Heart left ventricle (tissue), 13 donors: ENCODE measurements at regions not wholly inside any gene's neighbourhood (a gene's known extent, or its start where the extent isn't known, plus 50 kb on each side); places are given as distances from the start of the nearest gene placed in this dataset.

Source experiments
- CTCF ChIP-seq, 12 donors: fragments of 200-600 bp; sonication (generic) in 4 of 12; IDR thresholded peaks; one replicate each; pipeline versions ENCODE4 v1.5.0 to v1.8.0; 2018 to 2022; ENCODE audit warnings: antibody characterized with exemption in 12 of 12, mild to moderate bottlenecking in 5 of 12
- POLR2A ChIP-seq, 2 donors: fragments of 450-650 bp; IDR thresholded peaks; one replicate each; pipeline ENCODE4 v1.6.1; 2017; ENCODE audit warnings: antibody characterized with exemption in 2 of 2, mild to moderate bottlenecking in 2 of 2, moderate library complexity in 2 of 2
- donor health status: ischemic (EF 13 %, LVEDD 7.1; RV severe dilation, severe dysfunction).
- donor health status: DM: no; HTN: yes; CAD: no.
- donor health status: DM: no; HTN: no; CAD: no.
- donor health status: ischemic (EF 25% LVEDD 6.9; RV normal size, moderate dysfunction).
- donor health status: ischemic (EF 25% LVEDD 5.7; RV mildly dilated, moderate dysfunction).
- donor health status: ischemic (EF 35%, LVEDD 5.7; RV mildly dilated, moderate dysfunction).
- donor health status: nonischemic (EF 11% LVEDD 7.7; RV severe dilation, severe dysfunction).
- donor health status: DM: yes; HTN: yes; CAD: no.
- donor health status: PGD.
- donor health status: ischemic (EF 29% LVEDD 5.4; RV normal size, mild dysfunction).
- donor health status: nonischemic (EF 23%, LVEDD 6.1; RV moderate dilation, normal function).

GRCh38 chr10:4239186-4239585 is 454.2 kb upstream of the KLF6 start:
- TF ChIP-seq CTCF (IDR thresholded peaks at IDR 0.05) = no peak
- TF ChIP-seq POLR2A (IDR thresholded peaks at IDR 0.05) = no peak
